ENCODE measurements at regions not wholly inside any gene's neighbourhood (a gene's known extent, or its start where the extent isn't known, plus 50 kb on each side); places are given as distances from the start of the nearest gene placed in this dataset.

DNA sequence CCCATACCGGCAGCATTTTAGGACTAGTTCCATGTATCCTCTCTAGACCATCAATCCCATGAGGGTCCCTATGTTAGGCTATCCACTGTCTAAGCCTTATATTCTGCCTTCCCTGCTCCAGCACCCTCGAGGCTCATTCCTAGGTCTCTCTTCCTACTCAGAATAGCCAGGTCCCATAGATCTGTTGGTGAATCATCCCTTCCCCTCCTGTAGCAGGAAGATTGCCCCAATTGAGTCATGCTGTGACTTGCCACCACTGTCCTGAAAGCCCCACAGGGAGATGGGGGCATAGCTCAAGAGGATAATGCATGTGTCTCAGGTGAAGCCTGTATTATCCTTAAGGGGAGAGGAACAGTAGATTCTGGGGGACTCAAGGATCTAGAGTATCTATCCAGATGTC lies 143.1 kb upstream of the MOCS1 start:
- H3K9me3 Mint-ChIP-seq, result no peaks in the 10 kb centered on the region
- no peaks in the 10 kb centered on the region for H3K4me1 Mint-ChIP-seq
- no peaks in the 10 kb centered on the region for H3K36me3 Mint-ChIP-seq (ENCODE audit: low read depth)
- no peaks in the 10 kb centered on the region for H3K27me3 Mint-ChIP-seq
- no peak for DNase-seq
- ChIA-PET POLR2A (no interaction called here), CTCF (no interaction called here)
- no peak overlapping the region for H3K4me3 Mint-ChIP-seq
- H3K27ac Mint-ChIP-seq, result no peak overlapping the region

DNA sequence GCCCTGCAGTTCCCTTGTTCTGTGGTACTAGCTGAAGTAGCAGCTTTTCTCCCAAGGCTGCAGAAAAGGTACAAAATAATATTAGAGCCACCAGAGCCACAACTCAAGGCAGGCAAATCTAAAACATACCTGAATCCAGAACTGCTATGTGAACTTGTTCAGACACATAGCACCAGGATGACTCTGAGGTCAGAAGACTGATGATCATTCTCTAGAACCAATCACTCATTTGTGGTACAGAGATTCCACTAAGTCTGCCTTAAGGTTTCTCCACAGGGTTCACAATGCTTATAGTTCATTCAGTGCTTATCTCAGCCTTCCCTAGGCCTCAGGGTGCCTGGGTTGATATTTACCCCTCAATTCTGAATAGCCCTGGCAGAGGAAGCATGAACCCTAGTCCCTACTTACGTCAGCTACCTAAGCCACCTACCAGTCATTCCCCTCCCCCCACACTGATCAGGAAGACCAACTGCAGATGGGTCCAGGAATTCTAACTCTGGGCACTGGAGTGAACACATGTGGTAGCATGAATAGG lies 140.9 kb upstream of the MOCS1 start:
- Mint-ChIP-seq H3K27me3 (no peaks in the 10 kb centered on the region), H3K9me3 (no peaks in the 10 kb centered on the region), H3K27ac (no peak overlapping the region), H3K36me3 (ENCODE audit: low read depth) (no peaks in the 10 kb centered on the region), H3K4me1 (no peaks in the 10 kb centered on the region), H3K4me3 (no peak overlapping the region)
- no peak for DNase-seq
- ChIA-PET CTCF (no interaction called here), POLR2A (no interaction called here)

GRCh38 chr6:40074306-40075055 lies 140.2 kb upstream of the MOCS1 start:
- no peak overlapping the region for H3K27ac Mint-ChIP-seq
- no peaks in the 10 kb centered on the region for H3K9me3 Mint-ChIP-seq
- H3K4me1 Mint-ChIP-seq, result no peaks in the 10 kb centered on the region
- no peaks in the 10 kb centered on the region for H3K36me3 Mint-ChIP-seq (ENCODE audit: low read depth)
- ChIA-PET CTCF (no interaction called here), POLR2A (no interaction called here)
- no peak overlapping the region for H3K4me3 Mint-ChIP-seq
- DNase-seq, result no peak
- H3K27me3 Mint-ChIP-seq, result no peaks in the 10 kb centered on the region

DNA sequence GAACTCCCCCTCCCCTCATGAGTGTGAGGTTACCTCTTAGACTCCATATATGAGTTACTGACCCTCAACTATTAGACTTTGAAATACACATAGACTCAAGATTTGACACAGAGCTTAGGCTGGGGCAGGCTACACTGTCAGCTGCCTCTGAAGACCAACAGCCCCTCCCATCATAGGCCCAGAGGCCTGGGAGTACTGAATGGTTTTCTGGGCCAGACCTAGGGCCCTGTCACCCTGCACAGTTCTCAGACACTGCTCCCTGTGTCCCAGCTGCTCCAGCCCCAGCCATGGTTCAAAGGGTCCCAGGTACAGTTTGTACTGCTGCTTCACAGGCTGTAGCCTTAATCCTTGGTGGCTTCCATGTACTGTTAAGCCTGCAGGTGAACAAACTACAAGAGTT lies 132.1 kb upstream of the MOCS1 start:
- Mint-ChIP-seq H3K9me3 (no peaks in the 10 kb centered on the region), H3K4me1 (no peaks in the 10 kb centered on the region), H3K4me3 (no peak overlapping the region), H3K36me3 (ENCODE audit: low read depth) (no peaks in the 10 kb centered on the region), H3K27me3 (no peaks in the 10 kb centered on the region), H3K27ac (no peak overlapping the region)
- DNase-seq, result no peak
- ChIA-PET POLR2A (no interaction called here), CTCF (no interaction called here)

GRCh38 chr6:40056865-40057264 lies 122.6 kb upstream of the MOCS1 start:
- H3K36me3 Mint-ChIP-seq (ENCODE audit: low read depth), result no peaks in the 10 kb centered on the region
- H3K27me3 Mint-ChIP-seq, result no peaks in the 10 kb centered on the region
- POLR2A ChIA-PET, result no interaction called here

GRCh38 chr6:40054602-40055001 lies 120.3 kb upstream of the MOCS1 start:
- POLR2A ChIA-PET, result no interaction called here
- H3K27me3 Mint-ChIP-seq, result no peaks in the 10 kb centered on the region
- DNase-seq, result no peak
- no peak overlapping the region for H3K27ac Mint-ChIP-seq
- H3K4me1 Mint-ChIP-seq, result no peaks in the 10 kb centered on the region
- H3K36me3 Mint-ChIP-seq (ENCODE audit: low read depth), result no peaks in the 10 kb centered on the region
- peaks cover 1% of the 10 kb centered on the region for H3K9me3 Mint-ChIP-seq
- H3K4me3 Mint-ChIP-seq, result no peak overlapping the region
- CTCF ChIA-PET, result no interaction called here

More at GRCh38 chr6:40056865-40057264, 122.6 kb upstream of the MOCS1 start:
- no peak overlapping the region for H3K27ac Mint-ChIP-seq
- CTCF ChIA-PET, result no interaction called here
- H3K4me3 Mint-ChIP-seq, result no peak overlapping the region
- peaks cover 1% of the 10 kb centered on the region for H3K9me3 Mint-ChIP-seq
- no peaks in the 10 kb centered on the region for H3K4me1 Mint-ChIP-seq
- no peak for DNase-seq

- Mint-ChIP-seq H3K36me3 (ENCODE audit: low read depth) (no peaks in the 10 kb centered on the region), H3K4me1 (no peaks in the 10 kb centered on the region), H3K27ac (no peak overlapping the region), H3K9me3 (peaks cover 1% of the 10 kb centered on the region), H3K27me3 (no peaks in the 10 kb centered on the region), H3K4me3 (no peak overlapping the region)
- CTCF ChIA-PET, result no interaction called here
- POLR2A ChIA-PET, result no interaction called here
- no peak for DNase-seq
Measured at GRCh38 chr6:40054186-40054585, 119.9 kb upstream of the MOCS1 start.

- H3K4me3 Mint-ChIP-seq, result no peak overlapping the region
- no peaks in the 10 kb centered on the region for H3K4me1 Mint-ChIP-seq
- CTCF ChIA-PET, result no interaction called here
Measured at GRCh38 chr6:40049128-40049527, 114.9 kb upstream of the MOCS1 start.

DNA sequence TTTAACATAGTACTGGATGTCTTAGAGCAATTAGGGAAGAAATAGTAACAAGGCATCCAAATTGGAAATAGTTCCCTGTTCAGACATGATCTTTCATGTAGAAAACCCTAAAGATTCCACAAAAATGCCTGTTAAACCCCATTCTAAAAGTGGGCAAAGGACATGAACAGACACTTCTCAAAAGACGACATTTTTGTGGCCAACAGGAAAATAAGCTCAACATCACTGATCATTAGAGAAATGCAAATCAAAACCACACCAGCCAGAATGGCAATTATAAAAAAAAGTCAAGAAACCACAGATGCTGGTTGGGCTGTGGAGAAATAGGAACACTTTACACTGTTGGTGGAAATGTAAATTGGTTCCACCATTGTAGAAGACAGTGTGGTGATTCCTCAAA lies 109.9 kb upstream of the MOCS1 start:
- DNase-seq, result no peak
- Mint-ChIP-seq H3K27ac (no peak overlapping the region), H3K36me3 (ENCODE audit: low read depth) (no peaks in the 10 kb centered on the region), H3K27me3 (no peaks in the 10 kb centered on the region), H3K4me1 (peaks cover 2% of the 10 kb centered on the region), H3K4me3 (no peak overlapping the region), H3K9me3 (no peaks in the 10 kb centered on the region)
- ChIA-PET POLR2A (no interaction called here), CTCF (no interaction called here)

More at GRCh38 chr6:40049128-40049527, 114.9 kb upstream of the MOCS1 start:
- H3K36me3 Mint-ChIP-seq (ENCODE audit: low read depth), result no peaks in the 10 kb centered on the region
- H3K27me3 Mint-ChIP-seq, result no peaks in the 10 kb centered on the region
- no peak overlapping the region for H3K27ac Mint-ChIP-seq
- DNase-seq, result no peak
- no peaks in the 10 kb centered on the region for H3K9me3 Mint-ChIP-seq
- POLR2A ChIA-PET, result no interaction called here

DNA sequence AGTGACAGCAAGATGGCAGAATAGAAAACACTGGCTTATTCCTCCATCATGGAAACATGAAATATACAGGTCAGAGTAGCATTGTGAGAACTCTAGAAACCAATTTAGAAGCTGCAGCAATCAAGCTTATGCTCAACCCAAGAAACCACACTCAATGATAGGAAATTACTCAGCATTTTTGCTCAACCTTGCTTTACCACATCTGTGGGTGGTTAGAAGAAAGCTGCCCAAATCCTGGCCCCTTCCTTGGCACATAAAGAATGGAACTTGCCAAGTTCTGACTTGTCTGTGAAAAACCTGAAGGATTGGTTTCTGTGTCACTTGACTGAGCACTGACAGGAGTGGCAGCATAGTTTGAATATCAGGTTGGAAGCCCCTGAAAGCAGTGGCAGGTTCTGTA lies 108.0 kb upstream of the MOCS1 start:
- CTCF ChIA-PET, result no interaction called here

GRCh38 chr6:40039042-40039441 lies 104.8 kb upstream of the MOCS1 start:
- POLR2A ChIA-PET, result no interaction called here
- H3K36me3 Mint-ChIP-seq (ENCODE audit: low read depth), result no peaks in the 10 kb centered on the region
- DNase-seq, result no peak
- H3K4me1 Mint-ChIP-seq, result peaks cover 2% of the 10 kb centered on the region
- H3K9me3 Mint-ChIP-seq, result no peaks in the 10 kb centered on the region
- no peaks in the 10 kb centered on the region for H3K27me3 Mint-ChIP-seq
- H3K4me3 Mint-ChIP-seq, result no peak overlapping the region
- H3K27ac Mint-ChIP-seq, result no peak overlapping the region
- CTCF ChIA-PET, result no interaction called here

More for the DNA sequence above, 108.0 kb upstream of the MOCS1 start:
- H3K27ac Mint-ChIP-seq, result no peak overlapping the region
- no peaks in the 10 kb centered on the region for H3K27me3 Mint-ChIP-seq
- H3K9me3 Mint-ChIP-seq, result no peaks in the 10 kb centered on the region
- no peak for DNase-seq
- H3K36me3 Mint-ChIP-seq (ENCODE audit: low read depth), result no peaks in the 10 kb centered on the region
- H3K4me1 Mint-ChIP-seq, result peaks cover 2% of the 10 kb centered on the region
- H3K4me3 Mint-ChIP-seq, result no peak overlapping the region
- POLR2A ChIA-PET, result no interaction called here

GRCh38 chr6:40038626-40039025 lies 104.4 kb upstream of the MOCS1 start:
- Mint-ChIP-seq H3K9me3 (no peaks in the 10 kb centered on the region), H3K36me3 (ENCODE audit: low read depth) (no peaks in the 10 kb centered on the region), H3K4me1 (peaks cover 2% of the 10 kb centered on the region), H3K27ac (no peak overlapping the region), H3K27me3 (no peaks in the 10 kb centered on the region), H3K4me3 (no peak overlapping the region)
- DNase-seq, result no peak
- POLR2A ChIA-PET, result no interaction called here
- CTCF ChIA-PET, result no interaction called here

- H3K36me3 Mint-ChIP-seq (ENCODE audit: low read depth), result no peaks in the 10 kb centered on the region
- CTCF ChIA-PET, result no interaction called here
- POLR2A ChIA-PET, result no interaction called here
- peaks cover 2% of the 10 kb centered on the region for H3K4me1 Mint-ChIP-seq
- no peak for DNase-seq
- no peak overlapping the region for H3K4me3 Mint-ChIP-seq
- H3K27ac Mint-ChIP-seq, result no peak overlapping the region
- no peaks in the 10 kb centered on the region for H3K27me3 Mint-ChIP-seq
- H3K9me3 Mint-ChIP-seq, result no peaks in the 10 kb centered on the region
Measured at GRCh38 chr6:40037271-40037670, 103.0 kb upstream of the MOCS1 start.

- Mint-ChIP-seq H3K4me1 (no peaks in the 10 kb centered on the region), H3K27ac (no peak overlapping the region), H3K27me3 (no peaks in the 10 kb centered on the region), H3K4me3 (no peak overlapping the region), H3K36me3 (ENCODE audit: low read depth) (no peaks in the 10 kb centered on the region), H3K9me3 (no peaks in the 10 kb centered on the region)
- POLR2A ChIA-PET, result no interaction called here
- CTCF ChIA-PET, result no interaction called here
- DNase-seq, result no peak
Measured at GRCh38 chr6:40036186-40036585, 101.9 kb upstream of the MOCS1 start.
